Cerebellar cortex (tissue), 1 donor: ENCODE measurements at regions not wholly inside any gene's neighbourhood (a gene's known extent, or its start where the extent isn't known, plus 50 kb on each side); places are given as distances from the start of the nearest gene placed in this dataset.

Experiments
- DNase-seq: peaks from one replicate; pipeline ENCODE4 v3.0.0-alpha.2; 2015; ENCODE audit warnings: low spot score

DNA sequence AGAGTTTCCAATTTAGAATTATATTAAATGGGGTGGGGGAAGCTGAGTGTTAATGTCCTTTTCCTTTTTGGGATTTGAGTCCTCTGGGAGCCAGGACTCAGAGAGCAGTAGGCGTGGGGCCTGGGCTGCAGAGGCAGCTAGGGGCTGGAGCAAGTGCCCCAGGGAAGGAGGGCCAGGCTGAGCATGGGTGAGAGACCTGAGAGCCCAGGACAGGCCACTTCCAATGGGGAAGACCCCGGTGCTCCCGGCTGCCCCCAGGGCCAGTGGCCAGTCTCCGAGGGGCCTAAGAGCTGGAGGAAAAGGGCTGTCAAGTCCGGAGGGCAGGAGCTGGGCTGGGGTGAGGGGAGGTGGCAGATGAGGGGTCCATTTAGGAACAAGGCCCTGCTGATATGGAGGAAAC, 371.5 kb downstream of the ZNF536 start:
- no peak for DNase-seq

DNA sequence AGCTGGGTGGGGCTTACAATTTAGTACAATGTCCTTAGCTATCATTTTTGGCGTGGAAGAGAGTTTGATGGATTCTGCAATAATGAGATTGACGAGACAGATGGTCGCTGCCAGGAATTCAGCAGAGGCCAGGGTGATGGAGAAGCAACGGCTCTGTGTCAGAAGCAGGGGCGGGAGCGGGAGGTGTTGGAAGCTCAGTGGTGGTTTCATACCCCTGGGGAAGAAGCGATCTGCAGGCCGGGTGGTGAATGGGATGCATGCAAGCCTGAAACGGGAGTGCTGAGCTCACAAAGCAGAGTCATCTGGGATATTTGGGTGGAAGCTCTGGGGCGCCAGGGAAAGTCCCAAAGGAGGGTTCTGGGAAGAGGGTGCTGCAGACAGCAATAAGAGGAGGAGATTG, 370.8 kb downstream of the ZNF536 start:
- no peak for DNase-seq

DNA sequence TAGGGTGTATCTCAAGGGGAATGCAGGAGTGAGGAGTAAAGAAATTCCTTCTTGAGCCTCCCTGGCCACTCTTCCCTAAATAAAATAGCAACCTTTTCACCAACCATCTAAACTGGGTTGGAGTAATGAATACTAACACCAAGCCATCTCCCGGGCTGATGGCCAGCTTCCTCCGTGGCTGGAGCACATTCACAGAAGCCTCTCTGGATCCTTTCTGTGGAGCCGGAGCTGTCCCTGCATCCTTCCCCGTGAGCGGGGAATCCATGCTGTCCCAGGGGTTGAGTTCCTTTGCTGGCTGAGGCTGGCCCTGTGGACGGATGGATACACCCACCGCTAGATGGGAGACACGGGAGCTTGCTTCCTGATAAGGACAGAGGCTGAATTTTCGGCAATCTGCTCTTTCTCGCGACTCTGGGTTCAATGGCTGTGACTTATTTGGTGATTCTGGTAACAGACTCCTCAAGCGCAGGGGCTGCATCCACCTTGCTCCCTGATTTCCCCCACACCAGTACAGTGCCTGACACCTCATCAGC, 370.3 kb downstream of the ZNF536 start:
- DNase-seq: no peak

DNA sequence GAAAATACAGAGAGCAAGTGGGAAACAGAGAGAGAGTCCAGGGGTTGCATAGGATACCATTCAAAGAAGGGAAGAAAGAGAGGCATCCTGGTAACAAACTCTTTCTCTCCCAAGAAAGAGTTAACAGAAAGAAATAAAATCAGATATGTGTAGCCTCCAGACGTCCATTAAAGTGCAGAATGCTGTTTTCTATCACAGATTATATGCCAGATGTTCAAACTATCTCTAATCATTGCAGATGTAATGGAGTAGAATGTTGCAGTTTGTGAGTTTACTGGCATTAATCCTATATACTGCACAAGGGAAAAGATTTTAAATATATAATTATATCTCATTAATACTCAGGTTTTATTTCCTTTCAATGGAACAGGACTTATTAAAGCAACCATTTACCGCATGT, 369.4 kb downstream of the ZNF536 start:
- DNase-seq: no peak

DNA sequence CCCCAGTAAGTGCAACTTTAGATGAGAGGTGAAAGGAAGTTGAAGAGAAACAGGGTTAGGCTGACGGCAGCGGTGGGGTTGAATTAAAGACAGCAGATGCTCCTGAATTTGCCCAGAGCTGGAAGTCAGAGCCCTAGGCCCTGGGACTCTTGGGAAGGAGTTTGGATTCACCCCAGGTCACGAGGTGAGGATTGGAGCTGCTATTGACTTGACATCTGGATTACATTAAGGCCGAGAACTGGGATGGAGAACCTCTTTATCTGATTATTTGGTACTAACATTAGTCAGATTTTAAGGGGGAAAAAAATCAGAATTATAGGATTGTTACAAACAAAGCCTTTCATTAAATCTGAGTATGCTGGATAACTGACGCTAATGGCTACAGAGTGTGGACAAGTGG, 367.2 kb downstream of the ZNF536 start:
- no peak for DNase-seq

DNA sequence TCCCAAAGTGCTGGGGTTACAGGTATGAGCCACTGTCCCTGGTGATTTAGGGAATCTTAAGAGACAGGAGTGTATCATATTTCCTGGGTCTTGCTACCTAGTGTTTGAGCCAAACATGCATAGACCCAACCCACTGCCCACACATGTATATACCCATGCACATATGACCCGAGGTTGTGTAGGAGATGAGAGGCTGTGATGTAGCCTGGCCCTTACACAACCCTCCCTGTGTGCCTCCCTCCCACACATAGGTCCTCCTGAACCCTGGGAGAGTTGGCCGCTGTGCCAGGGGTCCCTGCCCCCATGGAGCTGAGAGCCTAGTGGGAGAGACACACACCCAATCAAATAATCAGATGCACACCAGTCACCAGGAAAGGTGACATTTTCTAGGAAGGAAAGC, 365.9 kb downstream of the ZNF536 start:
- DNase-seq: no peak

DNA sequence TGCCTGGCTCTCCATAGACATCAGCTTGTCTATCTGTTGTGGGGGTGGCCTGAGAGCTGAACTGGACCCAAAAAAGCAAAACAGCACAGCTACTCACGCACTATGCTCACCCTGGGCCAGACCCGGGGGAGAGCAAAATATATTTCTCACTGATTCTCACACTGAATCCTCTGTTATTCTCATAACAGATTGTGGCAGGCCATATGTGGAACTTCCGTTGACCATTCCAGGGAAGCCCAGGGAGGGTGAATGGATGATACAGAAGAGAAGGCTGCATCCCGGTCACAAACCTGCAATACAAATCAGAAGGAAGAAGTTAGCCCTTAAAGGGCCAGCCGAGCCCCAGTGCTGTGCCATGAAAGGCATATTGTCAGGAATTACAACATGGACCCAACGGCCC, 362.5 kb downstream of the ZNF536 start:
- peak; percentile 0 for DNase-seq

DNA sequence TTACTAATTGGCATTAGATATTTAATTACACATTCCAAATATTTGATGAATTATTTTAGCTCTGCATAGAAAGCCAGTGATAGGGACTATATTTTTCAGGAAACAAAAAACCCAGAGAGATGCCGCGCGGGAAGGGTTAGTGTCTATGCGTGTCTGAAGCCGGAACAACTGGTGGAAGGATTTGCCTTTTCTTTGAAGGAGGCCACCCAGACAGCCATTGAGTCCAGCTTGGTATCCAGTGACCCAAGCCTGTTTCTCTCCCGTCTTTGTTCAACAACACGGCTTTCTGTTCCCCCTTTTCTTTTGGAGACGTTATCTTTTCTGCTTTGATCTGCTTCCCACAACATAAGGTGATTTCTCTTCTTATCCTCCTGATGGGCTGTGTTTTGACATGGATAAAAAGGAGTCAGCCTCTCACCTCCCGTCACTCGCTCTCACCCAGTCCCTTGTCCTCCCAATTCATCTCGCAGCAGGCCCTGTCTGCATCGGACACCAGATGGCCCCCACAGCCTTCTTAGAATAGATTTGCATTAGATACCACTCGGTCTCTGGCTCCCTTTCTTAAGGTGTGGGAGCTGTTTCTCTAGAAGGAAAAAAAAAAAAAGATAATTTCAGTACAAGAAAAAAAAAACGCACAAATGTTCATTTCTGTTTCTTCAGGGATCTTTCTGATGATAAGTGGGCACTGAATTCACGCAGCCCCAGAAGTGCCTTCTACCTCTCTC, 361.8 kb downstream of the ZNF536 start:
- peak; percentile 17 for DNase-seq

DNA sequence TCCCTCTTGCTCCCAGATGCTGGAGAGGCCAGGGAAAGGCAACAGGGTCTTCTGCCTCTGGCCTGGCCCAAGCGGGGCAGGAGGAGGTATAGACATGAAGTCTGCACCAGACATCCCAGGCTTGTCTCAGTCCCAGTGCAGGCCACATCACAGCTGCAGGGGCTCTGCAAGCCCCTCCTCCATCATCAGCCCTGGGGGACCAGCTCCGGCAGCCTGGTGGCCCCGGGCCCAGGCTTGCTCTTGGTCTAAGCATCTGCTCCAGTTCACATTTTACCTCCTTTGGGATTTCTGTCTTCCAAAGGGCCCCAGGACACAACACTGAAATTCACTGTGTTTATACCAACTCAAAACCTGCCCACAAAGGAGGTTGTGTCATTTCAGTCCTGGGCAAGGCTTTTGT, 359.4 kb downstream of the ZNF536 start:
- no peak for DNase-seq

DNA sequence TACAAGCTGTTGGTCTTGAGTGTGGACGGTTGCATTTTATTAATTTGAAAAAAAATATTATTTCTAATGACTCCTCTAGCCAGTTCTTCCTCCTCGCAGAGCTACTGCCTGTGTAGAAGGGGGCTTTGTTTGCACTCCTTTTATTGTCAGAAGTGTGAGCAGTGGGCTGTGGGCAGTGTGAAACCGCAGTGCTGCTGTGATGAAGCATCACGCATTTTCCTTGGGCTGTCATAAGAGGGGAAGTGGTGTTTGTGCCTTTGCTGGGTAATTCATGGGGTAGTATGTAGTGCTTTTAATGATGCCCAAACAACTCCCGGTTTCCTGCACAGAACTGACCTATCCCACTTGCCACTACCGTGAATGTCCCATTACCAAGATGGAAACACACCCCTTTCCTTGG, 357.3 kb downstream of the ZNF536 start:
- DNase-seq: no peak

DNA sequence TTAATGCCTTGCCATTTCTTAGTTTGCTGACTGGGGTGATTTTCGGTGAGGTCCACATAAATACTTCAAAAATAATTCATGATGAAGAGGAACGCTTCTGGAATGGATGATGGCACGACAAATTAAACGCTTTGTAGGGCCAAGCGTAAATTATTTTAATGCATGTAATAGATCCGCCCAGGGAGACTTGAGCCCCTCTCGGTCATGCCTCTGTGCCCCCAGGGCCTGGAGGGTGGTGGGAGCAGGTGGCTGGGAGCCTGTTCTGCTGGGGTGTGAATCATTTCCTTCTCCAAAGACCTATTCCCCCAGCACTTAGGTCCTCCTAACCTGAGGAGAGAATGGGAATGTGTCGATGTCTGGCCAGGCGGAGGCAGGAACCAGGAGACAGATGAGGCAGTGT, 350.6 kb downstream of the ZNF536 start:
- DNase-seq: no peak

DNA sequence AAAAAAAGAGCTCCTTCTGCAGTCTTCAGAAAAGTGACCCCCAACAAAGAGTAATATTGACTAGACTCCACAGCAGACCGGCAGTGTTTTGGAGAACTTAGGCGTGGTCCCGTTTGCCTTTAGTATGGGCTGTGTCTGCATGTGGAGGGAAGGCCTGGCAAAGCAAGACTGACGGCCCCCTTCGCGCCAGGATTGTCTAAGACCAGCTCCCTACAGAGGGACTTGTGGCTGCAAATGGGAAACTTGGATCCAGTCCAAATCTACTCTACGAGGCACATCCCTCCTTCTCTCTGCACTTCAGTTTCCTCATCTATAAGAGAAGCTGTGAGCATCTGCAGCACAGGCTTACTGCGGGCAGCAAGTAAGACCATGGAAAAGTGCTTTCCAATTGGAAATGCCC, 350.0 kb downstream of the ZNF536 start:
- no peak for DNase-seq

DNA sequence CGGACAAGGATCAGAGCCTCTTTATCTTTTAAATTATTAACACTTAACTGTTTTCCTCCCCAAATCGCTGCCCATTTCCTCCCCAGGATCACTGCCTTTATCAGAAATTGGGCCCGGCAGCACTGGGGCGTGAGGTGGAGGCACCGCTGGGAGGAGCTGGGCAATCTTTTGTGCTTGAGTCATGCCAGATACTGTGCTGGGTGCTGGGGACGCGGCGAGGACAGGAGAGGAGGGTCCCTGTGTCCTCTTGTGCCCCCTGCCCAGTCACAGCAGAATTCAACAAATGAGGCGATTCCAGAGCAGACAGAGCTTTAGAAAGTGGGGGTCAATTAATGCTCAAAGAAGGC, 347.8 kb downstream of the ZNF536 start:
- no peak for DNase-seq

DNA sequence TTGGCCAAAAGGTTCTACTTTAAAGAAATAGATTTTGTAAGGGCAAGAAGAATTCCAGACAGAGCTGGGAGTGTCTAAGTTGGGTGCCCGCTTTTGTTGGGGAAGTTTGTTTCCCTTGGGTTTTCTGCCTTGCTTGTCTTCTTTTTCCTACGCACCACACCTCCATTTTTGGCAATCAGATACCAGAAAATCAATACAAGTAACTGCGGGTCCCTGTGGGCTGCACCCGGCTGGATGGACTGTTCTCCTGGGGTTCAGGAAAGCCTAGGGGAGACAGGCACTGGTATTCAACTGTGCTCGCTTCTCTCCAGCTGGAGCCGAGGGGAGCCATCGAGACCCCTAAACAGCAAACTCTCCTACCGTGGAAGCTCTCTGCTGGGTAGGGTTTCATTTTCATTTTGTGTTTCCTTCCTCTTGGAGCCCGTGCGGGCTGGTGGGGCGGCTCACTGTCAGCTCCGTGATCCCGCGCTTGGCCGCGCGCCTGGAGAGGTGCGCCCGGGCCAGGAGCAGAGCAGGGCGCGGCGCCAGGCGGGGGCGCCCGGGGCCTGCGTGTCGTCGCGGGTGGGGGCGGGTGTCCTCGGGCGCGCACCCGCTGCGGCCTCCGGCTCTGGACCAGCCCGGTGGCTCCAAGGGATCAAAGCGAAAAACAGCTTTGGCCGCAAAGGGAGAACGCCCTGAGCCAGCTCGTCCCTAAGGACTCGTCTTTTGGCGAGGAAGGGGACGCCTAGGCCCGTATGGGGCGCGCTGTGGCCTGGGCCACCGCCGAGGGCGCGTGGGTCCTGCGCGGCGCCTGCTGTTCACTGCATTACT, 347.2 kb downstream of the ZNF536 start:
- peak; percentile 47 for DNase-seq

DNA sequence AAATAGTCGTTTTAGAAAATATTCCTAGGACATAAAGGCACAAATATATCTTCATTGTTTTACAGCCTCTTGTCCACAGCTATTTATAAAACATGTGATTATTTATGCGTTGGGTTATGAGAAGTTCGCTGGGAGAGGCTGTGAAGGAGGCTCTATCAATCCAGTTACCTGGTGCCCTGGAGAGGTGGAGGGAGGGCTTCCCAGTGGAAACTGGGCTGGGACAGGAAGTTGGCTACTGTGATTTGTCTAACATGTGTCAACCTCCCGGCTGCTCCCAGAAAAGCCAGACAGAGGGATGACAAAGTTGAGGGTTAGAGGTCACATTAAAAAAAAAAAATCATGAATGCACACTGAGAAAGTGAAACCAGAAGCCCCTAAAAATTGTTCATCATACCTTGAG, 346.5 kb downstream of the ZNF536 start:
- DNase-seq: no peak

DNA sequence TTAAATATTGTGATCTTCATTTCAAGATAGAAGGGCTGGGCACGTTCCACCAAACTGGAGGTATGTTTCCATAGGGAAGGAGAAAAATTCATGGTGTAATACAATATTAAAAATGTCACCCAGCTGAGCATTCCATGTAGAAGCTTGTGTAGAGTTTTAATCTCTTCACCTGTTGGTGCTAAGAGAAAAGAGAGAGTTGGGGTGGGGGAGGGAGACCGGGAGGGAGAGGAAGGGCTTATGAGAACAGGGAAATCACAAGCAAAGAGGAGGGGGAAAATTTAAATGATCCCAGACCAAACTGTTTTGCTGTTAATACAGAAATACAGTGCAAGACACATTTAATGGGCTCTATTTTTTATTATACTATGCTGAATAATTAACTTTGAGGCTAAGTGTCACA, 345.8 kb downstream of the ZNF536 start:
- no peak for DNase-seq

DNA sequence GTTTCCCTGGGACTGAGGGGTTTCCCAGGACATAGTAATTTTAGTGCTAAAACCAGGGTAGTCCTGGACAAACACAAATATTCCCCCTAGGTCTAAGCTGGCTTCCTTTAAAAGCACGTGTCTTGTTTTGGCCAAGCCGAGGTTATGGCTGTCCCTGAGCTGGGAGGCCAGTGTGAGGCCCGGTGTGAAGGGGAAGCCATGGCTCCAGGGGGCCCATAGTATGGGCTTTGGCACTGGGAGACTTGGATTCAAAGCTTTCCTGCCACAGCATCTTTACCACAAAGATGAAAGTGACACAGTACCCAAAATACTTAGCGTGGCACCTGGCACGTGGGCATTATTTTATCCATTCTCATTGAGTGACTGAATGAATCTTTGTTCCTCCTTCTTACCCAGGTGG, 345.2 kb downstream of the ZNF536 start:
- DNase-seq: no peak

DNA sequence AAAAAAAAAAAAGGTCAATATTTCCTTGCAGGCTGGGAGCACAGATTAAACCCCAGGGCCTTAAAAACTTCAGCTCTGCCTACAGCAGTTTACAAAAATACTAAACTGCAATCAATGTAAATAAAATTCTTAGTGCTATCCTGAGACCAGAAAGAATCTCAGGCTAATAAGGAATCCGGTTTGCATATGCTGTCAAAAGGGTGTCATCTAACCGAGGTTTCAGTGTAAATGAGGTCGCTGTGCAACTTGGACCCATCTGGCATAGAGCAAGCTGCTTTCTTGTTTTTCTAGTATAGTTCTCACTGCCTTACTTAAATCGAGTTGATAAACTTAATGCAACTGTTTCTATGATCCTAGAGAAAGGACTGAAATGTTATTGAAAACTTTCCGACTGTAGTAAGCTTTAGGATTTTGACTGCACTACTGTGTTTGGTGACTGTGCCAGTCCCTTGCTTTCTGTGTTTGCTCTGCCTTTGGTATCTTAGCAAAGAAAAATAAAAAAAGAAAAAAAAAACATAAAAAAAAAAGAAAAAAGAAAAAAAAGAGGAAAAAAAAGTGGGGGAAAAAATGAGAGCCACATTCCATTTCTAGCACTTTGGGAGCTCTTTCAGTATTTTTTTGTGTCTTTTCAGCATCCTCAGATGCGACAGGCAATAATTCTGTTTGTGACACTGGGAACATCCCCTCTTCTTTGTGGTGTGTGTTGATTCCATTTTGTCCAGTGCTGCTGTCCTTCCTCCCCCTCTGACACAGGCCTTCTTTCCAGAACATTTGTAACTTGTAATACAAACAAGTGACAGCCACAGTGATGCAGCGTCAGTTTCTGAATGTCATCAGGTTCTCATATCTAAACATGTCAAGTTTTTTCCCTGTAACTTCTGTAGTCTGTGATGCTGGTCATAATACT, 340.5 kb downstream of the ZNF536 start:
- DNase-seq: no peak

DNA sequence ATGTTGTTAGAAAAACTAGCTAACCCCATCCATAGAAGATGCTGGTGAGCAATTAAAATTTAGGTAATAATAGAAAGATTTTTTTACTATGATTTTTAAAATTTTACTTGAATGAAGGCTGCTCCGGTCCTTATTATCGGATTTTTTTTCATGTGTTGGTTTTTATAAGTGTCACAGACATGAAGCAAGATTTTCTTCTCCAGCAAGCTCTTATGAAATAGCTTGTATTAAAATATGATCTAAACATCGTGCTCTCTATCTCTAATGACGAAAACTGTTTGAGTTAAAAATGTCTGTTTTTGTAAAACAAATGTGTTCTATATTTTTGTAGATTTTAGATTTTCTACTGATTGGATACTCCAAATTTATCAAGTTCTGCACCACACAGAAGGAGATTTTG, 339.6 kb downstream of the ZNF536 start:
- DNase-seq: no peak

DNA sequence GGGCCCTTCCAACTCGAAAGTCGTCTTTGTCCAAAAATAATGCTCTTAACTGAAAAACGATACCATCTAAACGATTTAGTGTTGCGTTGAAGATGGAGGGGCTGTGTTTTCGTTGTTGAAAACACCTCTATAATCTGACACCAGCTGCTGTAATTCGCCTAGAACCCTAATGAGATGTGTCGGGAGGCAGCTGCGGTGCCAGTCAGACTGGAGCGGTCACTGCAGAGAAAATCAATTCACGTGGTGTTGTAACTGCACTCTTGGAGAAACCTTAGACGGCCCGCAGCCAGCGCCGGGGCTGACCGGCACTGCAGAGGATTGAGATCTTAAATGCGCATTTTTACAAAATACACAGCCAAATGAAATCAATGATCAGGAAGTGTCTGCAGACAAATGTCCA, 339.1 kb downstream of the ZNF536 start:
- no peak for DNase-seq

DNA sequence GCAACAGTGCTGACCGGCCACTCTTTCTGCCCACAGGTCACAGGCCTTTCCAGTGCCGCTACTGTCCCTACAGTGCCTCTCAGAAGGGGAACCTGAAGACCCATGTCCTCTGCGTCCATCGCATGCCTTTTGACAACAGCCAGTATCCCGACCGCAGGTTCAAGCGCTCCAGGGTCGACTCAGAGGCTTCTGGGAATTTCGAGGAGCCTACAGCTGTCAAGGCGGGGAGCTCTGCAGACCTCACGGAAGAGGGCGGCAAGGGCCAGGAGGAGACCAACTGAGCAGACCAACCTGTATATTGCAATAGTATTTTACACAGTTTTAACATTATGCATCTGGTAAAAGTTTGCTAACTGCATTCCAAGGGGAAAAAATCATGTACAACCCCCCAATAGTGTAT, 338.5 kb downstream of the ZNF536 start:
- no peak for DNase-seq

DNA sequence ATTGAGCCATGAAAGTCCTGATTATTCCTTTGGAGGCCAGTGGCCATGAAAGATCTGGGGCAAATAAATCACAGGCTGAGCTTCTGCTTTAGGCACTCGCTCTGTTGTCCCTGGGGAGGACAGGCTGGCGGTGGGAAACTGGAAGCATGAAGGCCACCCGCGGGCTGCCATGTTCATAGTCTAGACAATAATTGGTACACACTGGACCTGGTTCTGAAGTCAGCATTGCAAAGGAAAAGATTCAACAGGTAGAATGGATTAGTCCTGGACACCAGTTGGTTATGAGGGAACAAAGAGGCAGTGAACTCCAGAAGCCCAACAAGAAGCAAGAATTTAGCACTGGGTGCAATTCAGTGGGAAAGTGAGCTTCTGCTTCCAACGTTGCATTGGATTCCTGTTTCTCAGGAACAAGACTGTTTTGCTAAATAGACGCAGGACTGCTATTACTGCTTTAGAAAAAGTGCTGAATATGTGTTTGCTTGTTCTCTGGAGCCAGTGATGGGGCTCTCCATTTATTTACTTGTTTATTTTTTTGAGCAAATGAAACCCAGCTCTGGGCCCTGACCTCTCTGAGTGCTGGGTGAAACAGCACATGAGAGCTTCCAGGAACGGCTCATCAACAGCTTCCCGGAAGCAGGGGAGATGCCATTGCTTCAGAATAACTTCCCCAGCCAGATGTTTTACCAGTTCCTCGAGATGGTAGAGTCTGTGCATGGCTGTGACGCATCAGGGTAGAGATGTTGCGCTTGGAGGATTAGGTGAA, 336.4 kb downstream of the ZNF536 start:
- DNase-seq: no peak
